ENCODE measurements at regions not wholly inside any gene's neighbourhood (a gene's known extent, or its start where the extent isn't known, plus 50 kb on each side); places are given as distances from the start of the nearest gene placed in this dataset.

GRCh38 chr3:22836131-22836530, 367.0 kb upstream of the UBE2E2 start (continued):
- TF ChIP-seq ZBTB49 (CRISPR knock-in tag; IDR thresholded peaks at IDR 0.05; ENCODE audit: borderline replicate concordance) (no peak), ZNF737 (CRISPR knock-in tag; IDR thresholded peaks at IDR 0.05; ENCODE audit: borderline replicate concordance) (no peak), PCBP2 (optimal IDR thresholded peaks at IDR 0.05; ENCODE audit: low read depth, low read length, poor library complexity, severe bottlenecking) (no peak), ZFP36 (IDR thresholded peaks at IDR 0.05; ENCODE audit: borderline replicate concordance, low read depth, low read length, partially characterized antibody) (no peak), SIN3A (IDR thresholded peaks at IDR 0.05; ENCODE audit: borderline replicate concordance, low read depth, low read length) (no peak), IRF9 (CRISPR knock-in tag; IDR thresholded peaks at IDR 0.05; ENCODE audit: borderline replicate concordance) (no peak), PHF8 (CRISPR knock-in tag; IDR thresholded peaks at IDR 0.05) (no peak)

GRCh38 chr3:22843854-22844253, 359.3 kb upstream of the UBE2E2 start:
- Histone ChIP-seq H3K9ac (ENCODE audit: insufficient read depth, low read depth, low read length) (no peak overlapping the region), H2AFZ (ENCODE audit: low read length) (no peak overlapping the region), H3K9me3 (ENCODE audit: low read length) (peaks cover 9% of the 10 kb centered on the region; the same call in 1 of the 2 replicates), H3K36me3 (replicated peaks in 1 of 2; ENCODE audit: control insufficient read depth in 1 of 2, insufficient read depth in 2 of 2, low read length in 2 of 2) (no peaks in the 10 kb centered on the region), H3K27ac (ENCODE audit: extremely low read length, insufficient read depth, low read length) (no peak overlapping the region), H3K4me3 (replicated peaks in 1 of 3; ENCODE audit: insufficient read depth in 1 of 3, low read depth in 2 of 3, low read length in 3 of 3) (no peak overlapping the region), H4K20me1 (ENCODE audit: insufficient read depth, low read length) (no peaks in the 10 kb centered on the region), H3K4me1 (ENCODE audit: insufficient read depth, low read length) (no peaks in the 10 kb centered on the region), H3K4me2 (ENCODE audit: low read depth, low read length) (no peak overlapping the region), H3K79me2 (ENCODE audit: insufficient read depth, low read length) (no peaks in the 10 kb centered on the region), H3K27me3 (ENCODE audit: control insufficient read depth in 1 of 2, insufficient read depth in 2 of 2, low read length in 2 of 2) (no peaks in the 10 kb centered on the region)
- intact Hi-C loops (cut with micrococcal nuclease; ENCODE audit: unreplicated experiment) (no loop called here), in situ Hi-C loops (cut with HindIII; ENCODE audit: extremely low pct_ligation_motif_present, low pct_unique_long_range_greater_than_20kb) (no loop called here)
- ChIA-PET POLR2A (no interaction called here), CTCF (ENCODE audit: low intra/inter-chr PET ratio, low total read pairs) (no interaction called here)
- TF ChIP-seq ZNF337 (CRISPR knock-in tag; IDR thresholded peaks at IDR 0.05; ENCODE audit: borderline replicate concordance, low read depth) = no peak
- TF ChIP-seq HMG20B (CRISPR knock-in tag; conservative IDR thresholded peaks at IDR 0.05) = no peak
- no peak for TF ChIP-seq ZNF770 (CRISPR knock-in tag; IDR thresholded peaks at IDR 0.05)
- TF ChIP-seq ZNF24 (IDR thresholded peaks at IDR 0.05) = no peak
- no peak for TF ChIP-seq CEBPG (CRISPR knock-in tag; IDR thresholded peaks at IDR 0.05)
- ATAC-seq (no peak), DNase-seq (ENCODE audit: low spot score) (no peak), FAIRE-seq (no peak)
- no TSS peak for BruUV-seq (replicated peaks)
- WGBS (ENCODE audit: low lambda C conversion rate) = 32% methylated on average over 3 of the region's 3 CpGs

Measured in HepG2 (cell line).